Transverse colon (tissue), 4 donors: ENCODE measurements at regions not wholly inside any gene's neighbourhood (a gene's known extent, or its start where the extent isn't known, plus 50 kb on each side); places are given as distances from the start of the nearest gene placed in this dataset.

Source experiments
- CTCF ChIP-seq, 5 experiments: fragments of 200-600 bp in 3 of 5; fragments of 450-650 bp in 2 of 5; sonication (generic) in 3 of 5; IDR thresholded peaks; 1 replicate in 2 of 5; 2 replicates in 3 of 5; pipeline ENCODE4 v1.5.1; 2016 to 2017; ENCODE audit warnings: antibody characterized with exemption in 5 of 5, inconsistent platforms in 3 of 5, mild to moderate bottlenecking in 2 of 5, moderate library complexity in 1 of 5
- POLR2AphosphoS5 ChIP-seq, 3 donors: sonication (generic); formaldehyde crosslinking; IDR thresholded peaks; one replicate each; pipeline ENCODE4 v1.6.1; 2016; ENCODE audit warnings: antibody characterized with exemption in 3 of 3

DNA sequence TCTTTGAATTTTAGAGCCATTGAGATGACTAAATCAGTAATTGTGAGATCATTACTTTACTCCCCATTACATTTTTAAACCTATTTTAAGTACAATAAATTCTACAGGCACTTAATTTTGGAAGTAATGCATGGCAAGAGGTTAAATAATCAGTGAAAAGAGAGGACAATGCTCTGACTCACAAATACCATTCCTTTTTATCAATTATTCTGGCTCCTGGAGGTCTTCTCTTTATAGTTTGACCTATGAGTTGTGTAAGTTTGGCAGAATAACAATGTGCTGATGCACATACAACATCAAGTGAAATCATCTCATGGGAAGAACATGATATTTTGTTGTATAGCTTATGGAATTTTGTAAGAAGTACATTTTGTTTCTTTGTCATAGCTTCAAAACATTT is 166.7 kb downstream of the TMTC3 start:
- TF ChIP-seq CTCF (IDR thresholded peaks at IDR 0.05) = no peak
- TF ChIP-seq POLR2AphosphoS5 (IDR thresholded peaks at IDR 0.05) = no peak
